GM18861 (cell line): ENCODE measurements at regions not wholly inside any gene's neighbourhood (a gene's known extent, or its start where the extent isn't known, plus 50 kb on each side); places are given as distances from the start of the nearest gene placed in this dataset.

Experiments used
- ATAC-seq: cut with Tn5 transposase; IDR thresholded peaks from one replicate; pipeline ENCODE4 v1.9.1; 2021; ENCODE audit not compliant: unreplicated experiment

DNA sequence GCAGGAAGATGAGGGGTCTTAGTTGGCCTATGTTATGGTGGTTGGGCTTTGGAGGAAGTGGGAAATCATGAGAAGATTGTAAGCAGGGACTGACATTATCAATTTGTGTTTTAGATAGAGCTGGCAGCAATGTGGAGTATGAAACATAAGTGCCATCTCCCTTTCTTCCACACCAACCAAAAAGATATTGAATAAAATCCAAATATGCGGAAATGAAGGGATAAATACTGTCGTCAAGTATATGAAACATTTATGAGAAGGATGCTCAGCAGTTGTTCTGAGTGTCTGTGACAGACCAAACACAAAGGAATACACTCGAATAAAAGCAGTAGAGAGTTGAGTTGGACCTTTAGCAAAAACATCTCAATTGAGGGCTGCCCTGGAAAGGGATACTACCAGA, 1090.0 kb upstream of the ZEB2 start:
- ATAC-seq: no peak

DNA sequence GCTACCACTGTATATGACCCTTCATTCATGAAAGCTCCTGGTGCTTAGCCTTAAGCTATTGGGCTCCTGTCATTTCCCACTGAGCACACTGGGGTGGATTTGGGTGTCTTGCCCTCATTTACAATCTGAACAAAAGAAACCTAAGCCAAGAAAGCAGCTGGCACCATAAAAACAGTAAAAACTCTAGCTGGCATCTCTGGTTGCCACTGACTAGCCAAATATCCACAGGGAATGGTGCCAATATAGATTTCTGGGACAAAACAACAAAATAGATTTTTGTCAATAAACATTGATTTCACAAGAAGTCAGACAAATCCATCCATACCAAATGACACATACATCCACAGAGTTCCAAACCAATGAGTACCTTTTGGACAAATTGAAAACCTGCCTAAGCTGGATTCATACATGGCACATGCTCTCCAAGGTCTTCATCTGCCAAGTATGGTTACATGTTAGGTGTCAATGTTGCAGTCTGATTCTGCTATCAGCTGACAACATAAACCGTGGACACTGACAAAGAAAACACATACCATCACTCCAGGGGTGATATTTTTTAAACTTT, 1081.5 kb upstream of the ZEB2 start:
- ATAC-seq: no peak

DNA sequence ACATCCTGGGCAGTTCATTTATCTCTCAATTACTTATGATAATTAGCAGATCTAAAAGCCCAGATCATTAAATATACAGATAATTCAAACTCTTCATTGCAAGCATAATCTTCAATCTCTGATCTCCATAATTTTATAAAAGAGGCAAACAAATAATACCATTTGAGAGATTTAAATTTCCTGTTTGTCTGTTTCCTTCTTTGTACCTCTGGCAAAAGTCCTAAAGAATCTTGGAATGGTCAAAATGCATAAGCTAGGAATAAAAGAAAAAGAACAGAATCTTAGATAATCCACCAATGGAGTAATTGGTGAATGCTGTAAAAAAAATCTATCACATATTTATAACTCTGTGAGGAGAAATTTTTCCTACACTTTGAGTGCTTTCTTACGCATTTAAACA, 1080.9 kb upstream of the ZEB2 start:
- no peak for ATAC-seq

GRCh38 chr2:145599756-145600155, 1079.8 kb upstream of the ZEB2 start:
- no peak for ATAC-seq

- no peak for ATAC-seq
Measured at GRCh38 chr2:145598434-145598833, 1078.5 kb upstream of the ZEB2 start.

GRCh38 chr2:145597809-145598208, 1077.9 kb upstream of the ZEB2 start:
- no peak for ATAC-seq

DNA sequence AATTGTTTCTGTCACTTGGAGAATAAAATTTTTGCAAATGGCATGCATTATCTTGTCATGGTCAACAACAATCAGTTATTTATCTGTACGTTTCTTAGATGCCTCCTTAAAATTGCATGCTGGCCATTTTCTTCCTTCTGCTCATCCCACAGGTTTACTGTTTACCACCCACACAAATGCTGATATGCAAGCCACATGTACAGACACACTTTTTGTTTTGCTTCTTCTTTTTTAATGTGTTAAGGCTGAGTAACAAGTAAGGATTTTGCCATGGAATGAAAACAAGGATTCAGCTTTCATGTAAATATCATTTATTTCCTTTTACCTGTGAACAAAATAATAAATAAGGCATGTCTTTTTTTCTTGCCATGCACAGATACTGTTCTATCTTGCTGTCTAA, 1077.1 kb upstream of the ZEB2 start:
- no peak for ATAC-seq

- ATAC-seq: no peak
Measured at GRCh38 chr2:145596416-145596815, 1076.5 kb upstream of the ZEB2 start.

DNA sequence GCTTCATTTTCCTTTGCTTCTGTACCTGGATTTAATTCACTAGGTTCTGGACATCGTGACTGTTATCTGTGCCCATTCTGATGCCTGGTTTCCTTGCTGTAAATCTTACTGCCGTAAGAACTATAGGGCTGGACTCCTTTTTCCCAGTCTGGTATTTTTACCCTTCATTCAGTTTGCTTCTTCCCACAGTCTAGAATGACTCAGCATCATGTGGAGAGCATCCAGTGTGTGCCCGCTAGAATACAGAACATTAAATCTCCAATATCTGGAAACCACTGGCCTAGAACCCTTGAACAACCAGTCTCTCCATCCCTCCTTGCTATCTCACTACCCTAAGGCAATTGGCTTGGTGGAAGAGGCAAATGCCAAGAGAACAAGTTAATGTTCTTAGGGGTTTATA, 1075.4 kb upstream of the ZEB2 start:
- no peak for ATAC-seq

- ATAC-seq: no peak
Measured at GRCh38 chr2:145593991-145594614, 1074.2 kb upstream of the ZEB2 start.

DNA sequence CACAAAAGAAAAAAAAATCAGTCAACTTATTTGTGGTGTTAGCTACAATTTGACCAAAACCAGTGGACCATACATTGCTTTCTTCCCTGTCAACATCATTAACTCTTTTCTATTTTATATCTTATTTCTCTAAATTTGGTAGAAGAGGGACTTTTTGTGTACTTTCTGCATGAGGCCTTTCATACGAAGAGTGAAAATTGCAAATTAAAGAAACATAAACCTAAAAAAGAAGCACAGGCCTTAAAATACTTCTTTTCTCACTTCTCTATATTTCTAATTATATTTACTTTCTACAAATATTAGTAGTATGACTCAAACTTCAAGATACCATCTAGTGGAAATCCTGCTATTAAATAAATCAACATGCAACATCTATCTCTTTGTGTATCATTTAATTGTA, 1073.4 kb upstream of the ZEB2 start:
- peak; percentile 57 for ATAC-seq

DNA sequence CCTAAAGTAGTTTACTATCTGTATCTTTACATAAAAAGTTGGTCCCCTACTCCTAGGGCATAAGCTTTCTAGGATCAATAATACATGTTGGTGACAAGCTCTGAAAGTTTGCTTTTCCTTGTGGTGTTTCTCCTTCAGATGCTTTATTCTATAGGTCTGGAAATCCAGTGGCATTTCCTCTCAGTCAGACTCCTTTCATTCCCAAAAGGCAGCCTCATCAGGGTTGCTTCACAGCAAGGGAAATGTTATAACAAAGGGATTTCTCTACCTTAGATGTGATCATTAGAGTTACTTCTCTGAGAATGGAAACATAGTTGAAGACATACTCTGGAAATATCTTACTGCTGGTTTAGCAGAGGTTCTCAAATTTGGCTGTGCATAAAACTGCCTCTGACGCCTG, 1072.4 kb upstream of the ZEB2 start:
- no peak for ATAC-seq

DNA sequence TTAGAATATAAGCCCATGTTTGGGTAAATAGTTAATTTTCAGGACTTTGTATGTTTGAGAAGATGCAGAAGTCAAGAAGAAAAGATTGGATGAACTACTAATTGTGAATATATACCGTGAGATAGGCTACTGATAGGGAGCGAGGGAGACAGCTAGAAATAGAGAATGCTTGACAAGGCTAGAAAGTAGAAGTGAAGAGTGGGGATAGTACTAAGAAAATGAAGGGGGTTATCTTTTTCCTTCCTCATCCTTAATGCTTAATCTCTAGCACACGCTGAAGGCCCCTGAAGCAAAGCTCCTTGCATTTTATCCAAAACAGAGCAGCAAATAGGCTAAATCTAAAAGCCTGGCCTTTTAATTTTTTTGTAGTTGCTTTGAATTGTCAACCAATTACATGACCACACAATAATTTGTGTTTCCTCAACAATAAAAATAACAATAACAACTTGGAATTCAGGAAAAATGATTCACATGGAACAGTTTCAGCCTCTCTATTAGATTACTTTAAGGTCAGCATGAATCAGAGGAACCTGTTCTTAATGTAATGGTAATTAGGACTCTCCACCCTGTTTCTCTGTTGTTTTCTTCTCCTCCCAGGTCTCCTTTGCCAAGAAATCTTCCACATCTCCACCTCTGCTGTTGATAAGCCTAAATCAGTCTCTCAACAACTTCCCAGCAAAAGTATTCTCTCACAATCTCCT, 1071.3 kb upstream of the ZEB2 start:
- ATAC-seq: no peak

DNA sequence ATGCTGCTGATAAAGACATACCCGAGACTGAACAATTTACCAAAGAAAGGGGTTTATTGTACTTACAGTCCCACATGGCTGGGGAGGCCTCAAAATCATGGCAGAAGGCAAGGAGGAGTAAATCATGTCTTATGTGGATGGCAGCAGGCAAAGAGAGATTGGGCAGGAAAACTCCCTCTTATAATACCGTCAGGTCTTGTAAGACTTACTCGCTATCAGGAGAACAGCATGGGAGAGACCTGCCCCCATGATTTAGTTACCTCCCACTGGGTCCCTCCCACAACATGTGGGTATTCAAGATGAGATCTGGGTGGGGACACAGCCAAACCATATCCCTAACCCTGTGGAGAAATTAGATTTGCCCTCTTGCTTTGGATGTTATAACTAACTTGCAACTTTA, 1068.0 kb upstream of the ZEB2 start:
- no peak for ATAC-seq

GRCh38 chr2:145584353-145584752, 1064.4 kb upstream of the ZEB2 start:
- no peak for ATAC-seq

GRCh38 chr2:145573608-145574007, 1053.7 kb upstream of the ZEB2 start:
- no peak for ATAC-seq

GRCh38 chr2:145572238-145572637, 1052.3 kb upstream of the ZEB2 start:
- no peak for ATAC-seq

DNA sequence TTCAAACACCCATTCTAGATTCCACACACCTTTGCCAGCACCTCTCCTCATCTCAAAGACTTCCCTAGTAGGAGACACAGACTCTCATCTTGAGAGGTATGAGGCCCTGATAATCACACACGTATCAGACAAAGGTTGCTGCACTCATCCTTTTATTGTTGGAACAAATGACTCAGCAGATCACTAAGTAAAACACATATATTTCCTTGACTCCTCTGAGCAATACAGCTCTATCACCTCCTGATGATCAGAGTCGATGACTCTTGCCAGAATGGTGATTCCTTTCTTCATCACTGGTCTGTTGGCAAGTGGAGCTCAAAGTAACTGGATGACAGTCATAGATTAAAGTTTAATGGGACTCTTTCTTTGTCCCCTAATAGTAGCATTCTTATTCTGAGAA, 1049.2 kb upstream of the ZEB2 start:
- no peak for ATAC-seq

DNA sequence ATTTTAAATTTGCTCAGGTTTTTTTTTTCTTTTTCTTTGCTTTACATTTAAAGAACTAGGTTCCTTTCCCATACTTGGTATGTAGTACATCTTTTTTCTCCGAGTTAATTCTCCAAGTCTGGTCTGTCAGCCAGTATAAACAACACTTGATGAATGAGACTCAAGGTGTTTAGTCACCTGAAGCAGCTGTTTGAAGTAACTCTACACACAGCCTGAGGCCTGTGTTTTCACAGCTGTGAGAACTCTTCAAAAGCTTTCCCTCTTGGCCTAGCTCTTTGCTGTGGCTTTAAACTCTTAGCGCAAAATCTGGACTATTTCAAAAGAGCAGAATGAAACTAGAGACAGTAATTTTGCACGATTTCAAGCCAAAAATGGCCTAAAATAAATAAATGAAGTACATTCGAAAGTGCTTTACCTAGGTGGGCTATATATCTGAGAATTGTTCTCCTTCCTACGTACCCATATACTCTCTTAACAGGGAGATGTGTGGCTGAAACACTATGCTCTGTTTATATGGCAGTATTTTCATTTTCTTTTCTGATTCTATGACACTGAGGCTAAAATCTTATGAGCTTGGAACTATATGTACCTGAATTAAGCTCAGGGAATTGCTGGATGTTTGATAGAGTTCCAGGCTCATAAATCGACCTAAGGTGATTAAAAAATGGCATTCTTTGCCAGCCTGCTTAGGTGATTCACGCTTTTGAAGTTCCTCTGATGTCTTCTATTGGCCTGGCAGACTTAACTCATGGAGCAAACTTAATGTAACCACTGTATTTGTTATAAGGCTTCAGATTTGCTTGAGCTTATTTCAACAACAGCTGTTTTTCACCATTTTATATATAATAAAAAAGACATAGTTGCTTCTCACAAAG, 1044.1 kb upstream of the ZEB2 start:
- no peak for ATAC-seq

GRCh38 chr2:145561152-145561551, 1041.2 kb upstream of the ZEB2 start:
- ATAC-seq: no peak

GRCh38 chr2:145558617-145559350, 1038.9 kb upstream of the ZEB2 start:
- ATAC-seq: no peak
